ENCODE measurements at regions not wholly inside any gene's neighbourhood (a gene's known extent, or its start where the extent isn't known, plus 50 kb on each side); places are given as distances from the start of the nearest gene placed in this dataset.

GRCh38 chr3:72022027-72022426 lies 237.1 kb upstream of the PROK2 start:
- no peak overlapping the region for H3K4me3 ChIP-seq
- H3K4me1 ChIP-seq (ENCODE audit: control insufficient read depth in 5 of 5, insufficient read depth in 5 of 5, low read length in 5 of 5): peaks cover 0 to 10% (median 0%) of the 10 kb centered on the region in 5 donors
- no peak overlapping the region for H3K9ac ChIP-seq (ENCODE audit: insufficient read depth in 1 of 2, low read length in 2 of 2)
- no peak for ATAC-seq (ENCODE audit: insufficient read depth, low FRiP score)
- no peaks in the 10 kb centered on the region for H3K9me3 ChIP-seq (ENCODE audit: control insufficient read depth in 4 of 4, insufficient read depth in 3 of 4, low read length in 3 of 4)
- no peak overlapping the region for H3K27ac ChIP-seq (ENCODE audit: low read depth in 1 of 2, low read length in 1 of 2)
- WGBS, 2 donors: 95 to 96% methylated on average over 5 of the region's 5 CpGs
- no peak for DNase-seq
- H3K36me3 ChIP-seq (ENCODE audit: control insufficient read depth in 4 of 4, insufficient read depth in 4 of 4, low read length in 4 of 4): no peaks in the 10 kb centered on the region
- H3K27me3 ChIP-seq (ENCODE audit: control insufficient read depth in 3 of 3, insufficient read depth in 3 of 3, low read length in 2 of 3): no peaks in the 10 kb centered on the region
- no peak for TF ChIP-seq CTCF (IDR thresholded peaks at IDR 0.05; ENCODE audit: control extremely low read depth, extremely low read depth)

DNA sequence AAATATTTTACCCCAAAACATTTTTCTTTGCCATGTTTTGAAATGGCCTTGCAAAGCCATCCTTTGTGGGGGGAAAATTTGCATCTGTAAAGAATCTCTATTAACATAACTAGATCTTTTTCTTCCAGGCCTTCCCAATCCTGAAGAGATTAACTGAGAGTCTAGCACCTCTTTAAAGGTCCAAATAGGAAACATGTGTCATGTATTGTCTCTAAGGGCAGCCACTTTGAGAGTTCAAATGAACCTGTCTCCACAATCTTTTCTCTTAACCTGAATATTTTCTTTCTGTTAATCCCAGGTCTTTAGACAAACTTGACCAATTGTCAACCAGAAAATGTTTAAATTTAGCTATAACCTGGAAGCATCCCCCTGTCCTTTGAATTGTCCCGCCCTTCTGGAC lies 236.6 kb upstream of the PROK2 start:
- Histone ChIP-seq H3K36me3 (ENCODE audit: control insufficient read depth in 4 of 4, insufficient read depth in 4 of 4, low read length in 4 of 4) (no peaks in the 10 kb centered on the region), H3K4me1 (ENCODE audit: control insufficient read depth in 5 of 5, insufficient read depth in 5 of 5, low read length in 5 of 5) (peaks cover 0 to 10% (median 0%) of the 10 kb centered on the region in 5 donors), H3K4me3 (no peak overlapping the region), H3K9me3 (ENCODE audit: control insufficient read depth in 4 of 4, insufficient read depth in 3 of 4, low read length in 3 of 4) (no peaks in the 10 kb centered on the region), H3K27me3 (ENCODE audit: control insufficient read depth in 3 of 3, insufficient read depth in 3 of 3, low read length in 2 of 3) (no peaks in the 10 kb centered on the region), H3K27ac (ENCODE audit: low read depth in 1 of 2, low read length in 1 of 2) (no peak overlapping the region), H3K9ac (ENCODE audit: insufficient read depth in 1 of 2, low read length in 2 of 2) (no peak overlapping the region)
- no peak for ATAC-seq (ENCODE audit: insufficient read depth, low FRiP score)
- no peak for DNase-seq
- TF ChIP-seq CTCF (IDR thresholded peaks at IDR 0.05; ENCODE audit: control extremely low read depth, extremely low read depth): no peak
- WGBS, 2 donors: 95 to 97% methylated on average over 1 of the region's 1 CpG

DNA sequence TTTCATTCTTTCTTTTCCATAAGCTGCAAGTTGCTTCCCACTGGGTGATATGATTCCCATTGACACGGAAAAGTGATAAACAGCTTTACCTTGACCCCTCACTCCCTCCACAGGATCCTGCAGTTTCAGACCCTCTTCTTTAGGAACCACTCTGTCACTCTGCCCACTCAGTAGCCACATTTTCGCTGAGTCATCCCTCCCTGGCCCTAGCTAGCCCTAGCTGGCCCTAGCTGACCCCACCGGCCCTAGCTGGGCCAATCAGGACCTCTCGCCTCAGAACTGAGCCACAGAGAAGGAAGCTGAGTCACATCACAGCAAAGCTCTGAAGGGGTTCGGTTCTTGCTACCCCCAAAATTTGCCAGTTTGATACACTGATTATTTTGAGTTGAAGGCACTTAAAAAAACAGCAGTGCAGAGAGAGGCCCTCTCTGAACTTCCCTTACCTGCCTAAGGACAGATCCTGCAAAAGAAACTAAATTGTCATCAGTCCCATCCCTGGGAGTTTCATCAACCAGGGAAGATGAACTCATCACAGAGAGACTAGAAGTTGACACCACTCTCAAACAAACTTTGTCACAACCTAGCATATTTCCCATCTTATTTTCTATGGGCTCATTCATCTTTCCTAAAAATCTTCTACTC lies 233.5 kb upstream of the PROK2 start:
- DNase-seq: no peak
- Histone ChIP-seq H3K4me3 (no peak overlapping the region), H3K36me3 (ENCODE audit: control insufficient read depth in 4 of 4, insufficient read depth in 4 of 4, low read length in 4 of 4) (no peaks in the 10 kb centered on the region), H3K9me3 (ENCODE audit: control insufficient read depth in 4 of 4, insufficient read depth in 3 of 4, low read length in 3 of 4) (no peaks in the 10 kb centered on the region), H3K27me3 (ENCODE audit: control insufficient read depth in 3 of 3, insufficient read depth in 3 of 3, low read length in 2 of 3) (no peaks in the 10 kb centered on the region), H3K27ac (ENCODE audit: low read depth in 1 of 2, low read length in 1 of 2) (no peak overlapping the region), H3K4me1 (ENCODE audit: control insufficient read depth in 5 of 5, insufficient read depth in 5 of 5, low read length in 5 of 5) (peaks cover 0 to 10% (median 0%) of the 10 kb centered on the region in 5 donors), H3K9ac (ENCODE audit: insufficient read depth in 1 of 2, low read length in 2 of 2) (no peak overlapping the region)
- ATAC-seq (ENCODE audit: insufficient read depth, low FRiP score): no peak
- TF ChIP-seq CTCF (IDR thresholded peaks at IDR 0.05; ENCODE audit: control extremely low read depth, extremely low read depth): no peak
- 80 to 86% methylated on average over 5 of the region's 5 CpGs for WGBS, 2 donors

DNA sequence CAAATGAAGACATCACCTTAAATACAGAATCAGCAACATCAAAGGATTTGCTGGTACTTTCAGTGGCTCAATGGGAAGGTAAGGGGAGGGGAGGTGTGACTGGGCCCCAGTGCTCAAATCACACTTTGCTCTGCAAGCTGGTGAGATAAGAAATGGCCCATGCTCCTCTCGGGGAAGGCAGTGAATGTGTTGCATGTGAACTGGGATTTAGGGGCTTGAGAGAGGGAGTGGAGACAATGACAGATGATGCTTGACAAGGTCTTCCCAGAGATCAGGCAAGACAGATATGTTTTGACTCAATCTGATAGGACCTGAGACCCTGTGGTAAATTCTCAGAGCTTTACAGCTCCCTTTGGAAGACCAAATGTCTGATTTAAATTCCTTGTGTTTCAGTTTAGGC lies 233.0 kb upstream of the PROK2 start:
- no peak for ATAC-seq (ENCODE audit: insufficient read depth, low FRiP score)
- Histone ChIP-seq H3K27ac (ENCODE audit: low read depth in 1 of 2, low read length in 1 of 2) (no peak overlapping the region), H3K4me3 (no peak overlapping the region), H3K9ac (ENCODE audit: insufficient read depth in 1 of 2, low read length in 2 of 2) (no peak overlapping the region), H3K4me1 (ENCODE audit: control insufficient read depth in 5 of 5, insufficient read depth in 5 of 5, low read length in 5 of 5) (peaks cover 0 to 10% (median 0%) of the 10 kb centered on the region in 5 donors), H3K27me3 (ENCODE audit: control insufficient read depth in 3 of 3, insufficient read depth in 3 of 3, low read length in 2 of 3) (no peaks in the 10 kb centered on the region), H3K36me3 (ENCODE audit: control insufficient read depth in 4 of 4, insufficient read depth in 4 of 4, low read length in 4 of 4) (no peaks in the 10 kb centered on the region), H3K9me3 (ENCODE audit: control insufficient read depth in 4 of 4, insufficient read depth in 3 of 4, low read length in 3 of 4) (no peaks in the 10 kb centered on the region)
- 90 to 96% methylated on average over 1 of the region's 1 CpG for WGBS, 2 donors
- no peak for DNase-seq
- TF ChIP-seq CTCF (IDR thresholded peaks at IDR 0.05; ENCODE audit: control extremely low read depth, extremely low read depth): no peak
